ENCODE measurements at regions not wholly inside any gene's neighbourhood (a gene's known extent, or its start where the extent isn't known, plus 50 kb on each side); places are given as distances from the start of the nearest gene placed in this dataset.

GRCh38 chr2:37794717-37795116 is 123.3 kb upstream of the CDC42EP3 start:
- H3K4me3 ChIP-seq (replicated peaks in 1 of 2; ENCODE audit: low read depth in 2 of 2, low read length in 2 of 2), result no peak overlapping the region
- no peak for TF ChIP-seq CTCF (IDR thresholded peaks at IDR 0.05; ENCODE audit: low read depth, low read length)
- peak in 1 of 2 donors; percentile 42 for DNase-seq (ENCODE audit: low read depth in 2 of 2)

GRCh38 chr2:37795456-37795855 is 124.0 kb upstream of the CDC42EP3 start:
- no peak for TF ChIP-seq CTCF (IDR thresholded peaks at IDR 0.05; ENCODE audit: low read depth, low read length)
- no peak for DNase-seq (ENCODE audit: low read depth in 2 of 2)
- H3K4me3 ChIP-seq (replicated peaks in 1 of 2; ENCODE audit: low read depth in 2 of 2, low read length in 2 of 2), result no peak overlapping the region

GRCh38 chr2:37795938-37796337 is 124.5 kb upstream of the CDC42EP3 start:
- peak in 1 of 2 donors; percentile 82 for DNase-seq (ENCODE audit: low read depth in 2 of 2)
- TF ChIP-seq CTCF (IDR thresholded peaks at IDR 0.05; ENCODE audit: low read depth, low read length), result no peak
- no peak overlapping the region for H3K4me3 ChIP-seq (replicated peaks in 1 of 2; ENCODE audit: low read depth in 2 of 2, low read length in 2 of 2)

- H3K4me3 ChIP-seq (replicated peaks in 1 of 2; ENCODE audit: low read depth in 2 of 2, low read length in 2 of 2), result no peak overlapping the region
- DNase-seq (ENCODE audit: low read depth in 2 of 2), result no peak
- TF ChIP-seq CTCF (IDR thresholded peaks at IDR 0.05; ENCODE audit: low read depth, low read length), result no peak
Observed at GRCh38 chr2:37796481-37796880, 125.0 kb upstream of the CDC42EP3 start.

GRCh38 chr2:37797081-37797480 is 125.6 kb upstream of the CDC42EP3 start:
- peak in 1 of 2 donors; percentile 78 for DNase-seq (ENCODE audit: low read depth in 2 of 2)
- TF ChIP-seq CTCF (IDR thresholded peaks at IDR 0.05; ENCODE audit: low read depth, low read length), result no peak

GRCh38 chr2:37798315-37799005 is 126.6 kb upstream of the RMDN2 start:
- TF ChIP-seq CTCF (IDR thresholded peaks at IDR 0.05; ENCODE audit: low read depth, low read length), result no peak
- no peak overlapping the region for H3K4me3 ChIP-seq (replicated peaks in 1 of 2; ENCODE audit: low read depth in 2 of 2, low read length in 2 of 2)
- DNase-seq (ENCODE audit: low read depth in 2 of 2), result no peak

More at GRCh38 chr2:37797081-37797480, 125.6 kb upstream of the CDC42EP3 start:
- H3K4me3 ChIP-seq (replicated peaks in 1 of 2; ENCODE audit: low read depth in 2 of 2, low read length in 2 of 2), result no peak overlapping the region

All from cardiac fibroblast (primary cell).